PC-3 (cell line): ENCODE measurements at regions not wholly inside any gene's neighbourhood (a gene's known extent, or its start where the extent isn't known, plus 50 kb on each side); places are given as distances from the start of the nearest gene placed in this dataset.
"Not testable (repeated sequence)": the region's sequence is repeated elsewhere in the genome, so short reads cannot be mapped to it uniquely, and the experiment has no call there.

Experiments used
- ATAC-seq: fragments of 200-7000 bp; cut with Tn5 transposase; 2 replicates; pipeline ENCODE4 v1.9.1; 2020; ENCODE audit warnings: mild to moderate bottlenecking, moderate library complexity
- BruUV-seq: library from RNA; stranded (reverse); fragments of 400-500 nt; replicated peaks from 2 replicates; lab custom pipeline; 2021; lab: Mats Ljungman, UMichigan
- CTCF ChIA-PET: fragments of 300-600 bp; sonication (Branson Sonifier 250); formaldehyde crosslinking; loops from one replicate; lab custom pipeline; 2022; ENCODE audit warnings: antibody characterized with exemption; lab: Charles Lee
- POLR2A ChIA-PET: fragments of 300-600 bp; sonication (Branson Sonifier 250); formaldehyde crosslinking; loops from one replicate; lab custom pipeline; 2022; ENCODE audit warnings: antibody characterized with exemption; ENCODE audit not compliant: unreplicated experiment; lab: Charles Lee
- DNase-seq: peaks from one replicate; pipeline ENCODE4 v3.0.0-alpha.2; 2015
- H2AFZ ChIP-seq: fragments of 300-600 bp; sonication (generic); 2 replicates; pipeline ENCODE4 v1.6.0; 2016; ENCODE audit warnings: antibody characterized with exemption, low read length
- H3F3A ChIP-seq: fragments of 300-600 bp; sonication (generic); one replicate; pipeline ENCODE4 v1.6.0; 2017; ENCODE audit warnings: antibody characterized with exemption, low read length, control low read depth, mild to moderate bottlenecking; ENCODE audit not compliant: unreplicated experiment
- H3K27ac ChIP-seq: fragments of 300-600 bp; sonication (generic); 2 replicates; pipeline ENCODE4 v1.5.1; 2016; ENCODE audit warnings: mild to moderate bottlenecking, low read length
- H3K27me3 ChIP-seq: fragments of 300-600 bp; sonication (generic); 2 replicates; pipeline ENCODE4 v1.6.1; 2016; ENCODE audit warnings: low read length, mixed read lengths
- H3K36me3 ChIP-seq: fragments of 300-600 bp; sonication (generic); 2 replicates; pipeline ENCODE4 v1.6.1; 2016; ENCODE audit warnings: low read depth, mixed run types, low read length, mixed read lengths
- H3K4me1 ChIP-seq: fragments of 300-600 bp; sonication (generic); 2 replicates; pipeline ENCODE4 v1.5.1; 2016; ENCODE audit warnings: low read length; ENCODE audit not compliant: insufficient read depth
- H3K4me2 ChIP-seq: fragments of 300-600 bp; sonication (generic); 2 replicates; pipeline ENCODE4 v1.6.0; 2016; ENCODE audit warnings: low read length
- H3K4me3 ChIP-seq: fragments of 300-600 bp; sonication (generic); 2 replicates; pipeline ENCODE4 v1.5.1; 2016; ENCODE audit warnings: mild to moderate bottlenecking, low read length, mixed read lengths
- H3K79me2 ChIP-seq: fragments of 300-600 bp; sonication (generic); 2 replicates; pipeline ENCODE4 v1.6.1; 2017; ENCODE audit warnings: low read length, mixed read lengths
- H3K9ac ChIP-seq: fragments of 300-600 bp; sonication (generic); 2 replicates; pipeline ENCODE4 v1.6.0; 2016; ENCODE audit warnings: mild to moderate bottlenecking, low read length
- H3K9me2 ChIP-seq: fragments of 300-600 bp; sonication (generic); replicated peaks from 2 replicates; pipeline ENCODE4 v1.6.1; 2016; ENCODE audit warnings: mixed run types, low read length, mixed read lengths
- H3K9me3 ChIP-seq: fragments of 300-600 bp; sonication (generic); 2 replicates; pipeline ENCODE4 v1.6.1; 2016; ENCODE audit warnings: low read length, mixed read lengths
- H4K20me1 ChIP-seq: fragments of 300-600 bp; sonication (generic); 2 replicates; pipeline ENCODE4 v1.6.1; 2016; ENCODE audit warnings: low read length, mixed read lengths
- EZH2 ChIP-seq: fragments of 300-600 bp; sonication (generic); IDR thresholded peaks from one replicate; pipeline ENCODE4 v1.6.1; 2017; ENCODE audit warnings: antibody characterized with exemption, mild to moderate bottlenecking, low read length; ENCODE audit not compliant: unreplicated experiment
- EZH2phosphoT487 ChIP-seq: fragments of 300-600 bp; sonication (generic); IDR thresholded peaks from 2 replicates; pipeline ENCODE4 v1.6.1; 2018; ENCODE audit warnings: mild to moderate bottlenecking, antibody characterized with exemption, low read length, borderline replicate concordance
- intact Hi-C: fragments of 100-400 bp; cut with micrococcal nuclease; formaldehyde crosslinking; loops from 2 replicates; pipeline ENCODE4 v1.9.0; 2023
- TF ChIP-seq, protein P1 (sequence below): fragments of 300-600 bp; sonication (generic); conservative IDR thresholded peaks from 2 replicates; pipeline ENCODE4 v1.5.1; 2017; ENCODE audit warnings: antibody characterized with exemption, low read depth, mild to moderate bottlenecking, low read length

DNA sequence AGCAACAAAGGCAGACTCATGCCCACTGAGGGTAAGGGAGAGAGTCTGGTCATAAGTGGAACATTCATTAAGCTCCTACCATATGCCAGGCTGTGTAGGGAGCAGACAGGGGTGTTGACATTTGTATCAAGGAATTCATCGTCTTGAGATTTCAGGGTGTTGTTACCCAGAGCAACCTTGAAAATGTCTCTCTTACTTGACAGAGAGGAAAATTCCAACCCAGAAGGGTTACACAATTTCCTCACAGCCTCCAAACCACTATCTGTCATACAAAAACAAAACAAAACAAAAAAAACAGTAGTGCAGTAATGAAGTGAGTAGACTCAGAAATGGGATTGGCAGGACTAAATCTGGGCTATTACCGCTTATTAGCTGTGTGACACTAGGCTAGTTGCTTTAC lies 113.2 kb downstream of the MIAT start:
- H2AFZ ChIP-seq, result no peak overlapping the region
- no TSS peak for BruUV-seq
- H4K20me1 ChIP-seq, result no peaks in the 10 kb centered on the region
- no peak for TF ChIP-seq EZH2phosphoT487
- no peaks in the 10 kb centered on the region for H3K9me3 ChIP-seq
- H3K27ac ChIP-seq, result no peak overlapping the region
- H3K9me2 ChIP-seq, result no peaks in the 10 kb centered on the region
- intact Hi-C loops, result no loop called here
- no peak for ATAC-seq
- no peak for DNase-seq
- no peaks in the 10 kb centered on the region for H3K36me3 ChIP-seq
- H3F3A ChIP-seq, result no peaks in the 10 kb centered on the region
- ChIA-PET CTCF (no interaction called here), POLR2A (no interaction called here)
- H3K9ac ChIP-seq, result no peak overlapping the region
- no peaks in the 10 kb centered on the region for H3K79me2 ChIP-seq
- H3K27me3 ChIP-seq, result no peaks in the 10 kb centered on the region
- no peak overlapping the region for H3K4me2 ChIP-seq
- H3K4me1 ChIP-seq, result no peaks in the 10 kb centered on the region
- no peak overlapping the region for H3K4me3 ChIP-seq

DNA sequence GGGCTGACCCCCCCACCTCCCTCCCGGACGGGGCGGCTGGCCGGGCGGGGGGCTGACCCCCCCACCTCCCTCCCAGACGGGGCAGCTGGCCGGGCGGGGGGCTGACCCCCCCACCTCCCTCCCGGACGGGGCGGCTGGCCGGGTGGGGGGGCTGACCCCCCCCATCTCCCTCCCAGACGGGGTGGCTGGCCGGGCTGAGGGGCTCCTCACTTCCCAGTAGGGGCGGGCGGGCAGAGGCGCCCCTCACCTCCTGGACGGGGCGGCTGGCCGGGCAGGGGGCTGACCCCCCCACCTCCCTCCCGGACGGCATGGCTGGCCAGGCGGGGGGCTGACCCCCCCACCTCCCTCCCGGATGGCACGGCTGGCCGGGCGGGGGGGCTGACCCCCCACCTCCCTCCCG lies 115.7 kb downstream of the MIAT start:
- H3K4me2 ChIP-seq, DNase-seq, H3K36me3 ChIP-seq, H3K79me2 ChIP-seq, H3F3A ChIP-seq, ATAC-seq, H2AFZ ChIP-seq, BruUV-seq, intact Hi-C loops, CTCF ChIA-PET, H3K9ac ChIP-seq, H3K9me3 ChIP-seq, H3K4me1 ChIP-seq, H3K27me3 ChIP-seq, H3K27ac ChIP-seq, POLR2A ChIA-PET, H3K9me2 ChIP-seq, H4K20me1 ChIP-seq, H3K4me3 ChIP-seq: not testable (repeated sequence)

- H2AFZ ChIP-seq, result no peak overlapping the region
- no peaks in the 10 kb centered on the region for H3K27me3 ChIP-seq
- ChIA-PET CTCF (no interaction called here), POLR2A (no interaction called here)
- H3K9ac ChIP-seq, result no peak overlapping the region
- no peaks in the 10 kb centered on the region for H4K20me1 ChIP-seq
- no peak overlapping the region for H3K27ac ChIP-seq
- H3K4me2 ChIP-seq, result no peak overlapping the region
- no peaks in the 10 kb centered on the region for H3K9me3 ChIP-seq
- no peak overlapping the region for H3K4me3 ChIP-seq
- no peaks in the 10 kb centered on the region for H3K4me1 ChIP-seq
- no peaks in the 10 kb centered on the region for H3F3A ChIP-seq
- intact Hi-C loops, result no loop called here
- H3K79me2 ChIP-seq, result no peaks in the 10 kb centered on the region
- ATAC-seq, result no peak
- no TSS peak for BruUV-seq
- TF ChIP-seq, protein P1, sequence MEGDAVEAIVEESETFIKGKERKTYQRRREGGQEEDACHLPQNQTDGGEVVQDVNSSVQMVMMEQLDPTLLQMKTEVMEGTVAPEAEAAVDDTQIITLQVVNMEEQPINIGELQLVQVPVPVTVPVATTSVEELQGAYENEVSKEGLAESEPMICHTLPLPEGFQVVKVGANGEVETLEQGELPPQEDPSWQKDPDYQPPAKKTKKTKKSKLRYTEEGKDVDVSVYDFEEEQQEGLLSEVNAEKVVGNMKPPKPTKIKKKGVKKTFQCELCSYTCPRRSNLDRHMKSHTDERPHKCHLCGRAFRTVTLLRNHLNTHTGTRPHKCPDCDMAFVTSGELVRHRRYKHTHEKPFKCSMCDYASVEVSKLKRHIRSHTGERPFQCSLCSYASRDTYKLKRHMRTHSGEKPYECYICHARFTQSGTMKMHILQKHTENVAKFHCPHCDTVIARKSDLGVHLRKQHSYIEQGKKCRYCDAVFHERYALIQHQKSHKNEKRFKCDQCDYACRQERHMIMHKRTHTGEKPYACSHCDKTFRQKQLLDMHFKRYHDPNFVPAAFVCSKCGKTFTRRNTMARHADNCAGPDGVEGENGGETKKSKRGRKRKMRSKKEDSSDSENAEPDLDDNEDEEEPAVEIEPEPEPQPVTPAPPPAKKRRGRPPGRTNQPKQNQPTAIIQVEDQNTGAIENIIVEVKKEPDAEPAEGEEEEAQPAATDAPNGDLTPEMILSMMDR, result no peak
- no peak for TF ChIP-seq EZH2
- TF ChIP-seq EZH2phosphoT487, result no peak
- DNase-seq, result no peak
- no peaks in the 10 kb centered on the region for H3K36me3 ChIP-seq
- H3K9me2 ChIP-seq, result no peaks in the 10 kb centered on the region
These were observed 118.0 kb downstream of the MIAT start for GRCh38 chr22:26775394-26775793.

DNA sequence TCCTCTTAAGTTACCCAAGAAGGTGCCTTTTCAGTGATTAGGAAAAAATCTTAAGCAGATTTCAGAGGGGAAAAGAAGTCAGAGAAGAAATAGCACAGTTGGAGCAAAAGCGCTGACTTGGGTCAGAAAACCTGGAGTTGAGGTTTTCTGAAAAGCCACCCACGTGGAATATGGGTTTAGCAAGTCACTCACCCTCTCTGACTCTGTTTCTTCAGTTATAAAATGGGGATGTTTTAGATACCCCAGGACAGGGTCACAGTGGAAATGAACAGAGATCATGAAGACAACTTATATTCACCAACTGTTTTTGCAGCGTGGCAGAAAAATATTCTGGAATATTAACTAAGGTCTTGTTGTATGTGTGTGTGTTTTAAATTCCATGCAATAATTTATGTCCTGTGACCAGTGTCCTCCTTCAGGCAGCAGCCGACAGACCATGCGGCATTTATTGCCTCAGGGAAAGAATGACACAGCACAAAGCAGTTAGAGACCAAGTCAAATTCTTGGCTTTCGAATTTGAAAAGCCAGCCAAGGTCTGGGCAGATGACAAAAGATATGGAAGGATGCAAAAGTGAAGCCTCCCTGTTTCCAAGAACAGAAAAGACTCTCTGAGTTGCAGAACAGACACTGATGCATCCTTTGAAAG lies 119.9 kb downstream of the MIAT start:
- CTCF ChIA-PET, result no interaction called here
- POLR2A ChIA-PET, result no interaction called here

More for the DNA sequence above, 119.9 kb downstream of the MIAT start:
- no peak overlapping the region for H3K4me2 ChIP-seq
- H3F3A ChIP-seq, result no peaks in the 10 kb centered on the region
- H2AFZ ChIP-seq, result no peak overlapping the region
- intact Hi-C loops, result no loop called here
- TF ChIP-seq EZH2, result no peak
- TF ChIP-seq EZH2phosphoT487, result no peak
- TF ChIP-seq, protein P1, result no peak
- H3K9ac ChIP-seq, result no peak overlapping the region
- H3K79me2 ChIP-seq, result no peaks in the 10 kb centered on the region
- no peaks in the 10 kb centered on the region for H3K9me2 ChIP-seq
- no peaks in the 10 kb centered on the region for H3K9me3 ChIP-seq
- H3K4me1 ChIP-seq, result no peaks in the 10 kb centered on the region
- ATAC-seq (no peak), DNase-seq (peak; percentile 5)
- no TSS peak for BruUV-seq
- no peak overlapping the region for H3K27ac ChIP-seq
- H3K4me3 ChIP-seq, result no peak overlapping the region
- H4K20me1 ChIP-seq, result no peaks in the 10 kb centered on the region
- H3K36me3 ChIP-seq, result no peaks in the 10 kb centered on the region
- no peaks in the 10 kb centered on the region for H3K27me3 ChIP-seq
